K562 (cell line): ENCODE measurements at regions not wholly inside any gene's neighbourhood (a gene's known extent, or its start where the extent isn't known, plus 50 kb on each side); places are given as distances from the start of the nearest gene placed in this dataset.

ENCODE experiments used
- ATAC-seq: fragments of 200-7000 bp; cut with Tn5 transposase; 3 replicates; pipeline ENCODE4 v1.9.1; 2020; ENCODE audit warnings: moderate library complexity
- BruUV-seq: library from RNA; stranded (reverse); fragments of 400-500 nt; replicated peaks from 2 replicates; lab custom pipeline; 2021; lab: Mats Ljungman, UMichigan
- CTCF ChIA-PET: fragments of 300-600 bp; formaldehyde crosslinking; extraction: SDS; loops from one replicate; lab custom pipeline; 2021; ENCODE audit warnings: low intra/inter-chr PET ratio; lab: Yijun Ruan, JAX
- POLR2A ChIA-PET: fragments of 300-600, 350-650 bp; sonication (Branson Sonifier 250); formaldehyde crosslinking; extraction: SDS; loops from one replicate; lab custom pipeline; 2021; ENCODE audit warnings: antibody characterized with exemption, inconsistent platforms; lab: Yijun Ruan, JAX
- DNase-seq, 4 experiments: peaks; one replicate each; pipeline versions ENCODE4 v3.0.0 to v3.0.0-alpha.2; 2011 to 2018; ENCODE audit warnings: low spot score in 3 of 4, mixed read lengths in 3 of 4; ENCODE audit errors: extremely low read depth in 1 of 4
- FAIRE-seq: peaks from 2 replicates; lab custom pipeline; 2011; peaks lifted over from hg19 to GRCh38; lab: Jason Lieb, UNC
- H2AFZ ChIP-seq: 2 replicates; pipeline ENCODE4 v1.6.0; 2011; ENCODE audit warnings: low read depth, low read length, control low read depth, inconsistent platforms
- H3K27ac ChIP-seq: fragments of 200-600 bp; 3 replicates; pipeline ENCODE4 v1.8.0; 2011; ENCODE audit warnings: low read depth, mild to moderate bottlenecking, control low read depth, inconsistent platforms, low read length, moderate library complexity, mixed read lengths; ENCODE audit errors: extremely low read depth
- H3K27me3 ChIP-seq, 2 experiments: fragments of 300-600 bp in 1 of 2; 2 replicates in 1 of 2; 3 replicates in 1 of 2; pipeline versions ENCODE4 v1.6.0 to v1.8.0; 2011; ENCODE audit warnings: inconsistent platforms in 2 of 2, low read length in 2 of 2, mild to moderate bottlenecking in 1 of 2, mixed read lengths in 1 of 2, moderate library complexity in 1 of 2; ENCODE audit not compliant: control insufficient read depth in 2 of 2, insufficient read depth in 2 of 2
- H3K36me3 ChIP-seq: fragments of 300-600 bp; 3 replicates; pipeline ENCODE4 v1.8.0; 2011; ENCODE audit warnings: mild to moderate bottlenecking, low read length, inconsistent platforms; ENCODE audit not compliant: control insufficient read depth, insufficient read depth
- H3K4me1 ChIP-seq, 2 experiments: fragments of 200-600 bp in 1 of 2; replicated peaks in 1 of 2; 2 replicates in 1 of 2; 3 replicates in 1 of 2; pipeline versions ENCODE4 v1.5.1 to v1.8.0; 2011; ENCODE audit warnings: inconsistent platforms in 2 of 2, low read length in 2 of 2, mild to moderate bottlenecking in 1 of 2, mixed read lengths in 1 of 2, moderate library complexity in 1 of 2; ENCODE audit not compliant: control insufficient read depth in 2 of 2, insufficient read depth in 2 of 2
- H3K4me2 ChIP-seq: 2 replicates; pipeline ENCODE4 v1.6.1; 2011; ENCODE audit warnings: low read length, control low read depth, inconsistent platforms, mixed read lengths; ENCODE audit not compliant: insufficient read depth
- H3K4me3 ChIP-seq: fragments of 200-600 bp; sonication (generic), shearing (Covaris generic); 2 replicates; pipeline ENCODE4 v1.5.1; 2016; ENCODE audit warnings: control low read depth, inconsistent platforms
- H3K79me2 ChIP-seq: fragments of 200-600 bp; 3 replicates; pipeline ENCODE4 v1.8.0; 2011; ENCODE audit warnings: low read length, inconsistent platforms; ENCODE audit not compliant: control insufficient read depth, insufficient read depth
- H3K9ac ChIP-seq, 2 experiments: 2 replicates each; pipeline versions ENCODE4 v1.6.0 to v1.6.1; 2011; ENCODE audit warnings: low read depth in 2 of 2, low read length in 2 of 2, control low read depth in 1 of 2, inconsistent platforms in 1 of 2, mild to moderate bottlenecking in 1 of 2, mixed read lengths in 1 of 2; ENCODE audit not compliant: insufficient read depth in 1 of 2
- H3K9me1 ChIP-seq: one replicate; pipeline ENCODE4 v1.6.0; 2011; ENCODE audit warnings: inconsistent platforms, mild to moderate bottlenecking, low read length, moderate library complexity; ENCODE audit not compliant: control insufficient read depth, insufficient read depth
- H3K9me3 ChIP-seq: replicated peaks from 2 replicates; pipeline ENCODE4 v1.5.1; 2011; ENCODE audit warnings: low read depth, low read length, inconsistent platforms; ENCODE audit not compliant: control insufficient read depth, insufficient read depth
- H4K20me1 ChIP-seq: replicated peaks from 2 replicates; pipeline ENCODE4 v1.6.1; 2011; ENCODE audit warnings: low read length, inconsistent platforms, mixed read lengths; ENCODE audit not compliant: control insufficient read depth, insufficient read depth
- EZH2 ChIP-seq: IDR thresholded peaks from 2 replicates; pipeline ENCODE4 v1.6.1; 2012; ENCODE audit warnings: low read depth, mild to moderate bottlenecking, inconsistent platforms, low read length, borderline replicate concordance
- HES1 ChIP-seq: fragments of 450-650 bp; IDR thresholded peaks from 2 replicates; pipeline ENCODE4 v1.6.1; 2016; ENCODE audit warnings: low read depth, mild to moderate bottlenecking, moderate library complexity
- MAFK ChIP-seq: IDR thresholded peaks from 2 replicates; pipeline ENCODE4 v1.6.1; 2011; ENCODE audit warnings: low read length, improper control_type of control experiment
- MTF1 ChIP-seq: fragments of 250-450 bp; sonication (Bioruptor Pico); IDR thresholded peaks from 2 replicates; pipeline ENCODE4 v1.9.0; 2021; ENCODE audit warnings: moderate library complexity, mild to moderate bottlenecking, inconsistent platforms, borderline replicate concordance
- SPI1 ChIP-seq: IDR thresholded peaks from 2 replicates; pipeline ENCODE4 v1.6.1; 2011; ENCODE audit warnings: low read depth, low read length, control low read depth, borderline replicate concordance
- SREBF2 ChIP-seq: sonication (generic); formaldehyde crosslinking; IDR thresholded peaks from 2 replicates; pipeline ENCODE4 v1.4.0; 2020; ENCODE audit warnings: mild to moderate bottlenecking, missing genetic modification reagents
- TARDBP ChIP-seq: fragments of 450-650 bp; IDR thresholded peaks from 2 replicates; pipeline ENCODE4 v1.6.1; 2016
- TFAM ChIP-seq: fragments of 250-450 bp; sonication (Bioruptor Pico); conservative IDR thresholded peaks from 2 replicates; pipeline ENCODE4 v1.5.0; 2021; ENCODE audit warnings: mild to moderate bottlenecking, moderate library complexity
- XRCC5 ChIP-seq: fragments of 200-400 bp; formaldehyde crosslinking; IDR thresholded peaks from 2 replicates; pipeline ENCODE4 v1.6.1; 2017; ENCODE audit warnings: low read depth, mild to moderate bottlenecking, low read length
- ZNF644 ChIP-seq: fragments of 200-800 bp; sonication (Bioruptor generic); IDR thresholded peaks from 2 replicates; pipeline ENCODE4 v1.6.1; 2016; ENCODE audit warnings: low read depth, missing genetic modification characterization, missing compliant biosample characterization
- WGBS: fragments of 100-300 bp; shearing (Covaris generic); methylation state at CpG from one replicate; pipeline ENCODE4 v1.1.6; 2016; ENCODE audit warnings: low coverage, mixed read lengths; ENCODE audit not compliant: insufficient coverage; ENCODE audit errors: missing lambda C conversion rate; 5-methylcytosine and 5-hydroxymethylcytosine counted together
- in situ Hi-C: fragments of 300-500 bp; cut with MboI; formaldehyde crosslinking; loops from 4 replicates; pipeline ENCODE4 v1.15.0; 2018; ENCODE audit warnings: inconsistent platforms, mixed read lengths
- intact Hi-C: fragments of 100-400 bp; cut with micrococcal nuclease; formaldehyde crosslinking; loops from 2 replicates; pipeline ENCODE4 v1.14.2; 2022
- TF ChIP-seq, protein P1 (sequence below): fragments of 450-650 bp; IDR thresholded peaks from 2 replicates; pipeline ENCODE4 v1.6.1; 2016; ENCODE audit warnings: mild to moderate bottlenecking
- TF ChIP-seq, protein P2 (sequence below): sonication (generic); formaldehyde crosslinking; IDR thresholded peaks from 2 replicates; pipeline ENCODE4 v1.8.0; 2022; ENCODE audit warnings: mild to moderate bottlenecking, low read depth, missing genetic modification reagents

- H3K9ac ChIP-seq, result no peak overlapping the region
- H3K9me3 ChIP-seq, result no peaks in the 10 kb centered on the region; the same call in 1 of the 2 replicates
- no peaks in the 10 kb centered on the region for H3K9me1 ChIP-seq
- WGBS, result 0% methylated on average over 2 of the region's 2 CpGs
- no peaks in the 10 kb centered on the region for H3K4me1 ChIP-seq
- no peak for TF ChIP-seq MTF1
- TF ChIP-seq TARDBP, result no peak
- no peak for TF ChIP-seq EZH2
- TF ChIP-seq MAFK, result no peak
- no peak for TF ChIP-seq SREBF2 (CRISPR knock-in tag)
- POLR2A ChIA-PET, result no interaction called here
- no peaks in the 10 kb centered on the region for H3K36me3 ChIP-seq
- H3K79me2 ChIP-seq, result no peaks in the 10 kb centered on the region
- no peak overlapping the region for H3K27ac ChIP-seq
- CTCF ChIA-PET, result no interaction called here
- no peak overlapping the region for H3K4me2 ChIP-seq
- H2AFZ ChIP-seq, result no peak overlapping the region
- in situ Hi-C loops (no loop called here), intact Hi-C loops (no loop called here)
- no peaks in the 10 kb centered on the region for H4K20me1 ChIP-seq
- no TSS peak for BruUV-seq
- ATAC-seq (no peak), DNase-seq (no peak), FAIRE-seq (no peak)
- no peak overlapping the region for H3K4me3 ChIP-seq
- no peaks in the 10 kb centered on the region for H3K27me3 ChIP-seq
Measured at GRCh38 chr11:128069665-128070064, 517.7 kb downstream of the ETS1 start.

- H3K4me3 ChIP-seq, result no peak overlapping the region
- no peak overlapping the region for H3K4me2 ChIP-seq
- H3K36me3 ChIP-seq, result no peaks in the 10 kb centered on the region
- ChIA-PET POLR2A (no interaction called here), CTCF (no interaction called here)
- H3K9ac ChIP-seq, result no peak overlapping the region
- no peak for DNase-seq
- H3K27me3 ChIP-seq, result no peaks in the 10 kb centered on the region
- no peak overlapping the region for H2AFZ ChIP-seq
- intact Hi-C loops, result no loop called here
- in situ Hi-C loops, result no loop called here
- H3K9me1 ChIP-seq, result no peaks in the 10 kb centered on the region
- no peaks in the 10 kb centered on the region for H4K20me1 ChIP-seq
- no TSS peak for BruUV-seq
- no peak for ATAC-seq
- H3K27ac ChIP-seq, result no peak overlapping the region
- H3K79me2 ChIP-seq, result no peaks in the 10 kb centered on the region
- no peak for FAIRE-seq
- peaks cover 2% of the 10 kb centered on the region; the same call in 1 of the 2 replicates for H3K9me3 ChIP-seq
- WGBS, result 0% methylated on average over 1 of the region's 1 CpG
- no peaks in the 10 kb centered on the region for H3K4me1 ChIP-seq
- TF ChIP-seq ZNF644 (tag) (no peak), SPI1 (no peak), TFAM (CRISPR knock-in tag) (no peak), HES1 (no peak), XRCC5 (no peak)
- TF ChIP-seq, protein P1, sequence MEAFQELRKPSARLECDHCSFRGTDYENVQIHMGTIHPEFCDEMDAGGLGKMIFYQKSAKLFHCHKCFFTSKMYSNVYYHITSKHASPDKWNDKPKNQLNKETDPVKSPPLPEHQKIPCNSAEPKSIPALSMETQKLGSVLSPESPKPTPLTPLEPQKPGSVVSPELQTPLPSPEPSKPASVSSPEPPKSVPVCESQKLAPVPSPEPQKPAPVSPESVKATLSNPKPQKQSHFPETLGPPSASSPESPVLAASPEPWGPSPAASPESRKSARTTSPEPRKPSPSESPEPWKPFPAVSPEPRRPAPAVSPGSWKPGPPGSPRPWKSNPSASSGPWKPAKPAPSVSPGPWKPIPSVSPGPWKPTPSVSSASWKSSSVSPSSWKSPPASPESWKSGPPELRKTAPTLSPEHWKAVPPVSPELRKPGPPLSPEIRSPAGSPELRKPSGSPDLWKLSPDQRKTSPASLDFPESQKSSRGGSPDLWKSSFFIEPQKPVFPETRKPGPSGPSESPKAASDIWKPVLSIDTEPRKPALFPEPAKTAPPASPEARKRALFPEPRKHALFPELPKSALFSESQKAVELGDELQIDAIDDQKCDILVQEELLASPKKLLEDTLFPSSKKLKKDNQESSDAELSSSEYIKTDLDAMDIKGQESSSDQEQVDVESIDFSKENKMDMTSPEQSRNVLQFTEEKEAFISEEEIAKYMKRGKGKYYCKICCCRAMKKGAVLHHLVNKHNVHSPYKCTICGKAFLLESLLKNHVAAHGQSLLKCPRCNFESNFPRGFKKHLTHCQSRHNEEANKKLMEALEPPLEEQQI, result no peak
- TF ChIP-seq, protein P2, sequence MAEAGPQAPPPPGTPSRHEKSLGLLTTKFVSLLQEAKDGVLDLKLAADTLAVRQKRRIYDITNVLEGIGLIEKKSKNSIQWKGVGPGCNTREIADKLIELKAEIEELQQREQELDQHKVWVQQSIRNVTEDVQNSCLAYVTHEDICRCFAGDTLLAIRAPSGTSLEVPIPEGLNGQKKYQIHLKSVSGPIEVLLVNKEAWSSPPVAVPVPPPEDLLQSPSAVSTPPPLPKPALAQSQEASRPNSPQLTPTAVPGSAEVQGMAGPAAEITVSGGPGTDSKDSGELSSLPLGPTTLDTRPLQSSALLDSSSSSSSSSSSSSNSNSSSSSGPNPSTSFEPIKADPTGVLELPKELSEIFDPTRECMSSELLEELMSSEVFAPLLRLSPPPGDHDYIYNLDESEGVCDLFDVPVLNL (CRISPR knock-in tag), result no peak
Measured at GRCh38 chr11:128067780-128068179, 519.6 kb downstream of the ETS1 start.
